OCI-LY7 (cell line): ENCODE measurements at regions not wholly inside any gene's neighbourhood (a gene's known extent, or its start where the extent isn't known, plus 50 kb on each side); places are given as distances from the start of the nearest gene placed in this dataset.

Experiments used
- BruUV-seq: library from RNA; stranded (reverse); fragments of 400-500 nt; replicated peaks from 2 replicates; lab custom pipeline; 2021; lab: Mats Ljungman, UMichigan
- CTCF ChIA-PET: fragments of 300-600 bp; sonication (Branson Sonifier 250); formaldehyde crosslinking; loops from one replicate; lab custom pipeline; 2022; ENCODE audit warnings: antibody characterized with exemption; ENCODE audit not compliant: unreplicated experiment; lab: Charles Lee
- POLR2A ChIA-PET: fragments of 300-600 bp; sonication (Branson Sonifier 250); formaldehyde crosslinking; loops from one replicate; lab custom pipeline; 2022; ENCODE audit warnings: antibody characterized with exemption; lab: Charles Lee
- DNase-seq: peaks from one replicate; pipeline ENCODE4 v3.0.0-alpha.2; 2015; ENCODE audit warnings: low spot score
- H2AFZ ChIP-seq: fragments of 200-600 bp; sonication (generic), shearing (Covaris generic); 2 replicates; pipeline ENCODE4 v1.6.1; 2014; ENCODE audit warnings: mild to moderate bottlenecking, antibody characterized with exemption, low read length, moderate library complexity
- H3K27ac ChIP-seq: fragments of 200-600 bp; sonication (generic); 2 replicates; pipeline ENCODE4 v1.5.1; 2014; ENCODE audit warnings: mixed run types, low read depth, mild to moderate bottlenecking, moderate library complexity, low read length, inconsistent platforms; ENCODE audit not compliant: poor library complexity, severe bottlenecking
- H3K36me3 ChIP-seq: fragments of 200-600 bp; sonication (generic); 2 replicates; pipeline ENCODE4 v1.6.1; 2014; ENCODE audit warnings: mild to moderate bottlenecking, antibody characterized with exemption, low read length, moderate library complexity, mixed read lengths; ENCODE audit not compliant: insufficient read depth
- H3K4me1 ChIP-seq: fragments of 200-600 bp; sonication (generic); 2 replicates; pipeline ENCODE4 v1.5.1; 2014; ENCODE audit warnings: mild to moderate bottlenecking, low read length; ENCODE audit not compliant: insufficient read depth, poor library complexity, severe bottlenecking
- H3K4me2 ChIP-seq: fragments of 200-600 bp; sonication (generic); 2 replicates; pipeline ENCODE4 v1.6.1; 2014; ENCODE audit warnings: mild to moderate bottlenecking, low read length
- H3K4me3 ChIP-seq: fragments of 200-600 bp; sonication (generic); 2 replicates; pipeline ENCODE4 v1.5.1; 2014; ENCODE audit warnings: mild to moderate bottlenecking, low read depth, low read length; ENCODE audit not compliant: poor library complexity, severe bottlenecking
- H3K79me2 ChIP-seq: fragments of 200-600 bp; sonication (generic); 2 replicates; pipeline ENCODE4 v1.6.1; 2016; ENCODE audit warnings: low read depth, mild to moderate bottlenecking, low read length, moderate library complexity, mixed read lengths; ENCODE audit not compliant: insufficient read depth
- H3K9me2 ChIP-seq: fragments of 200-600 bp; sonication (generic); 2 replicates; pipeline ENCODE4 v1.6.1; 2016; ENCODE audit warnings: mild to moderate bottlenecking, low read length, mixed read lengths; ENCODE audit not compliant: insufficient read depth
- H3K9me3 ChIP-seq: fragments of 200-600 bp; sonication (generic); 2 replicates; pipeline ENCODE4 v1.6.1; 2014; ENCODE audit warnings: mild to moderate bottlenecking, mixed run types, low read length, mixed read lengths
- H4K20me1 ChIP-seq: fragments of 200-600 bp; sonication (generic); 2 replicates; pipeline ENCODE4 v1.6.1; 2014; ENCODE audit warnings: mild to moderate bottlenecking, antibody characterized with exemption, low read length, moderate library complexity, mixed read lengths; ENCODE audit not compliant: insufficient read depth
- EZH2phosphoT487 ChIP-seq: fragments of 200-600 bp; sonication (generic); IDR thresholded peaks from 2 replicates; pipeline ENCODE4 v1.6.1; 2018; ENCODE audit warnings: low read depth, borderline replicate concordance, mild to moderate bottlenecking, mixed run types, antibody characterized with exemption, low read length, moderate library complexity, mixed read lengths
- intact Hi-C: fragments of 100-400 bp; cut with micrococcal nuclease; formaldehyde crosslinking; loops from one replicate; pipeline ENCODE4 v1.10.0; 2022; ENCODE audit not compliant: unreplicated experiment
- TF ChIP-seq, protein P1 (sequence below): fragments of 200-600 bp; sonication (generic); conservative IDR thresholded peaks from 2 replicates; pipeline ENCODE4 v1.5.1; 2014; ENCODE audit warnings: mild to moderate bottlenecking, antibody characterized with exemption, low read length, moderate library complexity, mixed read lengths

DNA sequence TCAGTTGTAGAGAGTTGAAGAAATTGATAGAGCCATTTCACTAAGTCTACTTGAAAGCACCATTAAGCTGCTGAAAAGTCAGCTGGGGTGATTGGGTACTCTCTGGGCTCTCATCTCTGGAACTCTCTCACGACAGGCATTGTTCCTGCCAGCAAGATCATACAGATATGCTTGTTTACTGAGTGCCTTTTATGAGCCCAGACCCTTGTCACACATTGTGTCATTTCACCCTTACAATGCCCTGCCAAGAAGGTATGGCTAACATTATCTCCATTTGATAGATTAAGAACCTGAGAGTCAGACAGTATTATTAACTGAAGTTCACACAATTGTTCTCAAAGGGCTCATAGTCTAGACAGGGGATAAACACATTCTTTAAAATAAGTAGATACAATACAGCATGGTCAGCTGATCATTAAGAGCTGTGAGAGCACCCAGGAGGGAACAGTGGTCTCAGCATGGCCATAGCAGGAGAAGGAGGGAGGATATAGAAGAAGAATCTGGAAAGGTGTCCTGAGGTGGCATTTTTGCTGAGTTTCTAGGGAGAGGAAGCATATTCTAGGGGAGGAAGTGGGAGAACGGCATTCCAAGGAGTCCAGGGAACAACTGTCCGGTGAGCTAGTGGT, 580.5 kb downstream of the INSC start:
- TF ChIP-seq, protein P1, sequence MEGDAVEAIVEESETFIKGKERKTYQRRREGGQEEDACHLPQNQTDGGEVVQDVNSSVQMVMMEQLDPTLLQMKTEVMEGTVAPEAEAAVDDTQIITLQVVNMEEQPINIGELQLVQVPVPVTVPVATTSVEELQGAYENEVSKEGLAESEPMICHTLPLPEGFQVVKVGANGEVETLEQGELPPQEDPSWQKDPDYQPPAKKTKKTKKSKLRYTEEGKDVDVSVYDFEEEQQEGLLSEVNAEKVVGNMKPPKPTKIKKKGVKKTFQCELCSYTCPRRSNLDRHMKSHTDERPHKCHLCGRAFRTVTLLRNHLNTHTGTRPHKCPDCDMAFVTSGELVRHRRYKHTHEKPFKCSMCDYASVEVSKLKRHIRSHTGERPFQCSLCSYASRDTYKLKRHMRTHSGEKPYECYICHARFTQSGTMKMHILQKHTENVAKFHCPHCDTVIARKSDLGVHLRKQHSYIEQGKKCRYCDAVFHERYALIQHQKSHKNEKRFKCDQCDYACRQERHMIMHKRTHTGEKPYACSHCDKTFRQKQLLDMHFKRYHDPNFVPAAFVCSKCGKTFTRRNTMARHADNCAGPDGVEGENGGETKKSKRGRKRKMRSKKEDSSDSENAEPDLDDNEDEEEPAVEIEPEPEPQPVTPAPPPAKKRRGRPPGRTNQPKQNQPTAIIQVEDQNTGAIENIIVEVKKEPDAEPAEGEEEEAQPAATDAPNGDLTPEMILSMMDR: no peak
- no peak for TF ChIP-seq EZH2phosphoT487
- no peaks in the 10 kb centered on the region for H3K79me2 ChIP-seq
- no peaks in the 10 kb centered on the region for H3K9me3 ChIP-seq
- H3K4me1 ChIP-seq: no peaks in the 10 kb centered on the region
- no peaks in the 10 kb centered on the region for H3K36me3 ChIP-seq
- H3K27ac ChIP-seq: no peak overlapping the region
- no peak overlapping the region for H3K4me2 ChIP-seq
- H3K9me2 ChIP-seq: no peaks in the 10 kb centered on the region
- ChIA-PET POLR2A (no interaction called here), CTCF (no interaction called here)
- BruUV-seq: no TSS peak
- no peak for DNase-seq
- H2AFZ ChIP-seq: no peak overlapping the region
- H4K20me1 ChIP-seq: no peaks in the 10 kb centered on the region
- intact Hi-C loops: no loop called here
- H3K4me3 ChIP-seq: no peak overlapping the region

DNA sequence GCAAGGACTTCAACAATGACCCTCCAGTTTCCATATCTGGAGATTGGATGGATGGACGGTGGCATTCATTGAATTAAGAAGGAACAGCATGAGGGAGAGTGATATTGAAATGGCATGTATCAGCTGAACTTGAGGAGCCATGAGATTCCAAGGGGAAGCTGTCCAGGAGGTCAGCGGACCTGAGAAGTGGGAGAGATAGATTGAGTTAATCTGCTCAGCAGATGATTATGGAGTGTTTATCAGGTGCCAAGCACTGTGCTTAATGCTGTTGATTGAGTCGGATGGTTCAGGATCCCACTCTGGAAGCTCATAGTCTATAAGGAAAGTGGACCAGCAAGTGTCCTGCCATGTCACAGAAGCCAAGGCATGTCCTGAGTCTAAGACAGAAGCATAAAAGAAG, 581.3 kb downstream of the INSC start:
- Histone ChIP-seq H3K4me1 (no peaks in the 10 kb centered on the region), H3K9me3 (no peaks in the 10 kb centered on the region), H4K20me1 (no peaks in the 10 kb centered on the region), H3K4me2 (no peak overlapping the region), H3K4me3 (no peak overlapping the region), H3K36me3 (no peaks in the 10 kb centered on the region), H3K27ac (no peak overlapping the region), H3K79me2 (no peaks in the 10 kb centered on the region), H2AFZ (no peak overlapping the region), H3K9me2 (no peaks in the 10 kb centered on the region)
- CTCF ChIA-PET: no interaction called here
- intact Hi-C loops: no loop called here
- no peak for DNase-seq
- POLR2A ChIA-PET: no interaction called here
- no TSS peak for BruUV-seq
- TF ChIP-seq, protein P1: no peak
- no peak for TF ChIP-seq EZH2phosphoT487

DNA sequence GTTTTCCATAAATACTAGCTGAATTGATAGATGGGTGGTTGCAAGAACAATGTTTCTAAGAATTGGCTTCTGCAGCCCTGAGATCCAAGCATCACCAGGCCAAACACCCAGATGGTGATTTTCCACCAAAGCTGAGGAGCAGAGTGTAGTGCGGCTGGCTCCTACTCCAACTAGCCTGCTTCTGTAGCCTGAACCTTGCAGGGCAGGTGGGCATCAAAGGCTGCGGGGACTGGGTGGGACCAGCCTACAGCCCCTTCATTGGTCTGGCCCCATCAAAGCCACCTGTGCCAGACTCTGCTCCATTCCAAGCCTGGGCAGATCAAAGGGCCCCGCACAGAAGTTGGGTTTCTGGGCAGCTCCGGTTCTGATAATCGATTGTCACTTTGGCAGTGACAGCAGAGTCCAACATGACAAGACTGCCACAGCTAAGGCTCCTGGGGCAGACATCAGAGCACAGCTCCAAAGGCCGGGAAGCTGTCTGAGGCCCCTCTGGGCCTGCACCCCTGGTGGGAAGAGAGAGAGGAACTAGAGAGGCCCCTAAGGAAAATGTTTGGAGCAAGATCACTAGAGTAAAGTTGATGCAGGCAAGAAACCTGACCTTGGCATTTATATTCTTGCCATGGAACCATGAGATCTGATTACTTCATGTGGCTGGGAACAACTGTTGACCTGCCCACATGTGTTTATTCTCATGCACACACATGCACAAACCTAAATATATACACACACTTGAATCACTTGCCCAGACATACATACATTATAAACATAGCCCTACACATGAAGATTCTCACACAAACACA, 582.9 kb downstream of the INSC start:
- no peak for DNase-seq
- POLR2A ChIA-PET: interaction anchor here (0.6 kb wide), 1 partner anchor 1304 kb away, joined by 3 read pairs; no protein-coding TSS in a partner anchor

More for the DNA sequence above, 582.9 kb downstream of the INSC start:
- intact Hi-C loops: no loop called here
- Histone ChIP-seq H3K4me1 (no peaks in the 10 kb centered on the region), H3K36me3 (no peaks in the 10 kb centered on the region), H3K4me2 (no peak overlapping the region), H3K79me2 (no peaks in the 10 kb centered on the region), H2AFZ (no peak overlapping the region), H4K20me1 (no peaks in the 10 kb centered on the region), H3K9me3 (no peaks in the 10 kb centered on the region), H3K9me2 (no peaks in the 10 kb centered on the region), H3K4me3 (no peak overlapping the region), H3K27ac (no peak overlapping the region)
- no peak for TF ChIP-seq EZH2phosphoT487
- TF ChIP-seq, protein P1: no peak
- no TSS peak for BruUV-seq
- CTCF ChIA-PET: no interaction called here
